ENCODE measurements at regions not wholly inside any gene's neighbourhood (a gene's known extent, or its start where the extent isn't known, plus 50 kb on each side); places are given as distances from the start of the nearest gene placed in this dataset.
A peak's percentile ranks its signal among the peaks of the same experiment; 100 is the strongest.

DNA sequence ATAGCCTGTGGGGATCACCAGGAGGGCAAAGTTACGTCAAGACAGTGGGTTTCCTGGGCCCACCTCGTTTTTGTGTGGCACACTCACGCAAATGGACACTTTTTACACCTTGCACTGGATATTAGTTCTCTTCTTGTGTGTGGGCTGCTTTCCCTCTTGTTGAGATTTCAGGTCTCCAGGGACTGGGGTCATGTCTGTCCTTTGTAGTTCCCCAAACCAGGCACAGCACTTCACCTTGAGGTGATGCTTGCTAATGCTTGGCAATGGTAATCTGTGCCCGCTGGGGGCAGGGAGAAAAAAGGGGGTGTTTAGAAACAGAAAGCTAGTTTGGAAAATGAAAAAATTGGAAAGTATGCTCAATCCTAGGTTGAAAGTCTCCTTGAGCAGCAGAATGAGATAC, 195.3 kb downstream of the PTEN start:
- no peak for DNase-seq (ENCODE audit: low read depth in 3 of 3, low spot score in 2 of 3)

- no peak for DNase-seq (ENCODE audit: low read depth in 3 of 3, low spot score in 2 of 3)
Observed at GRCh38 chr10:88059190-88059589, 195.8 kb downstream of the PTEN start.

DNA sequence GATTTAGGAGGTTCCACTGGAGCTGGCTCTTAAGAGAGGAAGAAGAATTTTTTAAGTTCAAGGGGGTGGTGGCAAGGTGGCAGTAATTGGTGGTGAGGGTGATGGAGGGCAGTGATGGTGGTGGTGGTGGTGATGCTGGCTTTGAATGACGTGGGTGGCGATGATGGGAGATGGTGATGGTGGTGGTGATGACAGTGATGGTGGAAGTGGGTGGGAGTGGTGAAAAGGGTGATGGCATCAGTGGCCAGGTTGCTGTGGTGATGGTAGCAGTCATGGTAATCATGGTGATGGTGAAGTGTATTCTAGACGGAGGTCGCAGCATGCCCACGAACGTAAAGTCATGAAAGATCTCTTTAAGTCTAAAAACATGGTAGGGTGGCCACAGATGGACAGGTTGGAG, 197.3 kb downstream of the PTEN start:
- no peak for DNase-seq (ENCODE audit: low read depth in 3 of 3, low spot score in 2 of 3)

DNA sequence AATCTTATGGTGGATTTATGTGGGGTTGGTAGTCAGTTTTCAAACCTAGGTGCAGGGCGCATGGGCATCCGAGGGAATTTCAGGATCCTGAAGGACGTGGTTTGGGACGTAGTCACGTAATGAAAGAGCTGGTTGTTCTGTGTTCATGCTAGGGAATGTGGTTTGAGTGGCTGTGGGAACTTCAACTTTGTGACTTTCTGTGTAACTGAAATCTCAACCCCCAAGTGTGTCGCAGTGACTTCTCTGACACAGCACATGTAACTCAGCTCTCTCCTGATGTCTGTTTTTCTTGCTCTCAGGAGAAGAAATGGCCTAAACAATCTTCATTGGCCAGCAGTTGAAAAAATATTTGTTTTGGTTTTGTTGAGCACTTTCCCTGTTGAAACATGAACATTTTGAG, 199.0 kb downstream of the PTEN start:
- DNase-seq (ENCODE audit: low read depth in 3 of 3, low spot score in 2 of 3): no peak

GRCh38 chr10:88062798-88063472, 199.5 kb downstream of the PTEN start:
- DNase-seq (ENCODE audit: low read depth in 3 of 3, low spot score in 2 of 3): no peak

DNA sequence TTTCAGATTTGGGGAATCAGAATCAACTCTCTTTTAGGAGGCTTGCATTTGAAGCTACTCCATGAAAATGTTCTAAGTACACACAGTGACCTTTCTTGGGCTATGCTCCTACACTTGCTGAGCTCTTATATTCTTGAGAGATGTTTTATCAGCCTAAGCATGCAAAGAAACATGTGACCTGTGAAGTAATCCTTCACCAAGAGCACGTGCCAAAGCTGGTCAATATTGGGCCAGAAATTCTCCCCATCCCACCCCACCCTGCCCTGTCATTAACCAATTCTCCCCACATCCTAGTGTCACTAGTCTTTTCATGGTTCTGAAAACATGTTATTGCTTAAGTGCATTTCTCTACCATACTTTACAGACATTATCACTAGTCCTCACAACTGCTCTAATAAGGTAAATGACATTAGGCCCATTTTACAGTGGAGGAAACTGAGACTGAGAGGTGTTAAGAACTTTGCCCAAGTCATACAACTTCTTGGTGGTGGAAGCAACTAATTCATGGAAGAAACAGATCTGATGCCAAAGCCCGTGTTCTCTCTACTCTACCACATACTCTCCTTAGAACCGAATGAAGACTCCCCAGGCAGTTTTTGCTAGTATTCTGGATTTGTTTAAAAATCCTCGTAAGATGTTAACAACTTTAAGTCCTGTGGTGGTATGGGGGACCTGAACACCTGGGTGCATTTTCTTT, 200.6 kb downstream of the PTEN start:
- no peak for DNase-seq (ENCODE audit: low read depth in 3 of 3, low spot score in 2 of 3)

DNA sequence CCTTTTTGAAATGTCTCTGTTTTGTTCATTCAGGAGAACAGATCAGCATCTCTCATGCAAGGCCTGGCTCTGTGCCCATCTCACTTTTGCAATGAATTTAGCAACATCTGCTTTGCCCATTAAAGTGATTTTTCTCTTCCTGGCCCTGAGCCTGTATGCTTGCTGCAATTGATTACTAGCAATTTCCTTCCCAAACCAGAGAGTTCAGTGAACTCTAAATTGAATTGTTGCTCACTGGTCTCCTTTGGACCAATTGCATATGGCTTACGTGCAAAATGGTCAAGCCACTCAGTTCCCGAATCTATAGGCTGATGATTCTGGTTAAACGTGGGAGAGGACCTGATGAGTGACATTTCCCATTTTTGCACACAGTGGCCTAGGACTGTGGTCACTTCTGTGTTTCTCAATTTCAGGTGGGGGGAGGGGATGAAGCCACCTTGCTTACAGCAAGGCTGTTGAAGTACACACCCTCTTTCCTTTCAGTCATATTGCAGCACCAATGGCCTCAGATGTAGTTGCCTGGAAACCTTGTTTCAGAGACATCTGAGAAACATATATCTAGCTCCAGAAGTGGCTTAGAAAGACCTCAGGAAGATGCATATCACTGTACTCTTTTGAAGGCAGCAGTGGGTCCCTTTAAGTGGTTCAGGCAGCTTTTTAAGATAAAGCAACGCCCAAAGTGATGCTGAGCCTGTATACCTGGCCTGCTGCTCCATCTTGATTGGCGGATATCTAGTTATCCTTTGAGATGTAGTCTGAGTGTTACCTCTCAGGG, 201.4 kb downstream of the PTEN start:
- DNase-seq (ENCODE audit: low read depth in 3 of 3, low spot score in 2 of 3): no peak

GRCh38 chr10:88065383-88066049, 202.1 kb downstream of the PTEN start:
- DNase-seq (ENCODE audit: low read depth in 3 of 3, low spot score in 2 of 3): no peak

GRCh38 chr10:88066319-88066718, 202.9 kb downstream of the PTEN start:
- DNase-seq (ENCODE audit: low read depth in 3 of 3, low spot score in 2 of 3): no peak

- DNase-seq (ENCODE audit: low read depth in 3 of 3, low spot score in 2 of 3): no peak
Observed at GRCh38 chr10:88066876-88067275, 203.5 kb downstream of the PTEN start.

- no peak for DNase-seq (ENCODE audit: low read depth in 3 of 3, low spot score in 2 of 3)
Observed at GRCh38 chr10:88067737-88068136, 204.3 kb downstream of the PTEN start.

GRCh38 chr10:88069338-88069737, 205.9 kb downstream of the PTEN start:
- no peak for DNase-seq (ENCODE audit: low read depth in 3 of 3, low spot score in 2 of 3)

GRCh38 chr10:88070080-88070880, 206.9 kb downstream of the PTEN start:
- DNase-seq (ENCODE audit: low read depth in 3 of 3, low spot score in 2 of 3): no peak

DNA sequence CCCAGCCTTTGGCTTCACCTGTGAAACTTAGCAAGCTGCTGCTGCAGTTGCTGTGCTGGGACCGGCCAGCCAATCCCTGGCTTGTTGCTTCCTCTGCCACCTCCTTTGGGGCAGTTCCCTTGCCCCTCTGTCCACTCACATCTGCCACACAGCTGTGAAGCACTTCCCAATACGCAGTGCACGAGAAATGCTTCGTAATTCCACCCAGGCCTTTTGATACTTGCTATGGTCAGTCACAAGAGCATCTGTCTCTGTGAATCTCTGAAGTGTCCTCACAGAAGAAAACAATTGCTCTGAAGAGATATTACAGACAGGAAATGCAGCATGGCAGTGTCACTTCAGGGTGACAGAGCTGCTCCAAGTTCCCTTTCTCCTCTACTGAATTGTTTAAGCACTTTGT, 208.5 kb downstream of the PTEN start:
- no peak for DNase-seq (ENCODE audit: low read depth in 3 of 3, low spot score in 2 of 3)

DNA sequence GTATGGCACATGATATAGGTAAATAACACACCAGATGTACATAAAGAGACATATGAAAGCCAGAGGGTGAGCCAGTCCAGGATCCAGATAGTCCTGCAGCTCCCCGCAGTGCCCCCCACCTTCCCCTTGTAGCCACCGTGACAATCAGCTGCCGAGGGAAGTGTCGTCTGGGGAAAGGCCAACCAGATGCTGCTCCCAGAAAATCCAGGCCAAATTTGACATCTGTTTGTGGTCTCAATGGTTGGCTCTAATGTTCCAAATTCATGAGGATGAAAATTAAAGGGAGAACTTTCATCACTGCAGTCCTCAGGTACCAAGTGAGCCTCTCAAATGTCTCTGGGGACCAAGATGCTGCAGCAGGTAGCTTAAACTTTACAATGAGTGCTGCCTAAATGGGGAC, 210.3 kb downstream of the PTEN start:
- DNase-seq (ENCODE audit: low read depth in 3 of 3, low spot score in 2 of 3): no peak

GRCh38 chr10:88074971-88075370, 211.5 kb downstream of the PTEN start:
- DNase-seq (ENCODE audit: low read depth in 3 of 3, low spot score in 2 of 3): no peak

DNA sequence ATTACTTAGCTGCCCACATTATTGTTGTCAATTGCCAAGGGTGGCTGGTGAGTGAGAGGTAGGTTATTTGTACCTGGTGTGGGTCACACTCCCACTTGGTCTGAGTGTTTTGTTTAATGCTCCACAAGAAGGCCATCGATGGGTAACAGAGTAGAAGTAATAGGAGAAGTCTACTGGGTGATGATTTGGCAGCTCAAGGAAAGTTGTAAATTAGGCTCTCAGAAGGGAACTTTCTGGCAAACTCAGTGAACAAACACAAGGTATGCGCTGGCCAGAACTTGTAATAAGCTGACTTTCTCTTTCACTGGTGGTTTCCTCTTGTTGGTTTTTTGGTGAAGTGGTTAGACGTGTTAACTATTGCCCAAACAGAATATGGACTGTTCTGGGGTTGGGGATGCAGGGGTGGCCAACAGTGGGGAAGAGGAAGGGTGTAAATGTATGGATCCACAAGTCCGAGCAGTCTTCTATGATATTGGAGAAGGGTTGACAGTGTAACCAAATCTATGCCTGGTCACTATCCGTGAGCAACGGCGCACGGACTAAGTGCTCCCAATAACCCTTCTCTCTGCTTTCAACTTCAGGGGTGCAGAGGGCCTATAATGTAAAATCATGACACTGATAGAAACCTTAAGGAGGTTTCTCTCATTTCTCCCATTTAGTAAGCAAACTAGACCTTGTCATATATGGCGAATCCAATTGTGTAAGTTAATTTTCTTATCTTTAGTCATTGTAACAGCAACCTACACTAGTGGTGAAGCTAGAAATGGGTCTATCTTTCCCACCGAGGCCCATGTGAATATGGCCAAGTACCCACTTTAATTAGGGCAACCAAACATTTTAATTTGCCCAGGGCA, 212.8 kb downstream of the PTEN start:
- no peak for DNase-seq (ENCODE audit: low read depth in 3 of 3, low spot score in 2 of 3)

DNA sequence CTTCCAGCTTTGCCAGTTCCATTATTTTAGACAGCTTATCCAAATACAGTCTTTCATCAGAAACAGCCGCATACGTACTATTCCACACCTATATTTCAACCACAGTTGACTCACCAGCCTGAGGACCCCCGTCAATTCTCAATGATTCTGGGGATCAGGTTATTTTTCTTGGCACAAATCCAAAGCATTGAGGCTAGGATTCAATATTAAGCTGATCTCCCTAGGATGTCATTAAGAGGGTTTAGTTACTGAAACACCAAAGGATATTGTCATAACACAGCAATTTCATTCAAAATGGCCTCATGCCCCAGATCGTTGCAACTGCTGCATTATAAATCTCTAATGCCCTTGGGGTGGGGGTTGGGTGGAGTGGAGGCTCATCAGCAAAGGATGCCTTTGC, 214.6 kb downstream of the PTEN start:
- DNase-seq (ENCODE audit: low read depth in 3 of 3, low spot score in 2 of 3): no peak

DNA sequence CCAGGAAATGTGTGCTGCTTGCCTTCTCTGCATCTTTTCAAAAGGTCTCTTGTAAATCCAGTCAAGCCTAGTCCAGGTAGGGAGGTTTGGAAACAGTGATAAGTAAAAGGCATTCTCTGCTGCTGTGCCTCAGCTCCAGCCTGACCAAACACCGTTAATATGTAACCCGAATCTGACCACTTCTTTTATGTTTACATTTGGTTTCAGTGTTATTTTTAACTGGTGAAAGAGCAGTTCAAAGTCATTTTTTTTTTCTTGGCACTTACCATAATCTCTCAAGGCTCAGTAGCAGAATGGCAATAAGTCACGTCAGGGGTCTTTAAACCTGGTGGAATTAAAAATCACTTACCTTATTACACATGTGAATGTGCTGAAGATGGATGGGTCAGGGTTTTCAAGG, 216.8 kb downstream of the PTEN start:
- peak in 1 of 3 donors; percentile 17 for DNase-seq (ENCODE audit: low read depth in 3 of 3, low spot score in 2 of 3)
